HCT116 (cell line): ENCODE measurements at regions not wholly inside any gene's neighbourhood (a gene's known extent, or its start where the extent isn't known, plus 50 kb on each side); places are given as distances from the start of the nearest gene placed in this dataset.

ENCODE experiments used
- ATAC-seq: fragments of 200-7000 bp; cut with Tn5 transposase; 2 replicates; pipeline ENCODE4 v1.9.1; 2020; ENCODE audit warnings: mild to moderate bottlenecking, moderate library complexity
- BruUV-seq: library from RNA; stranded (reverse); fragments of 400-500 nt; replicated peaks from 2 replicates; lab custom pipeline; 2021; lab: Mats Ljungman, UMichigan
- CTCF ChIA-PET: fragments of 300-600 bp; sonication (Branson Sonifier 250); formaldehyde crosslinking; loops from one replicate; lab custom pipeline; 2021; ENCODE audit warnings: antibody characterized with exemption; lab: Charles Lee
- POLR2A ChIA-PET: fragments of 300-600, 350-600 bp; sonication (Branson Sonifier 250); formaldehyde crosslinking; loops from one replicate; lab custom pipeline; 2021; ENCODE audit warnings: antibody characterized with exemption; lab: Charles Lee
- RAD21 ChIA-PET, 2 experiments: fragments of 300-600 bp; sonication (Branson Sonifier 250); formaldehyde crosslinking; loops; one replicate each; lab custom pipeline; 2023; ENCODE audit warnings: low total read pairs in 2 of 2; ENCODE audit not compliant: uncharacterized antibody in 2 of 2, unreplicated experiment in 2 of 2, low non-redundant PET in 1 of 2; lab: Charles Lee
- DNase-seq: peaks from one replicate; pipeline ENCODE4 v3.0.0-alpha.2; 2010; ENCODE audit warnings: low read depth, low spot score
- H2AFZ ChIP-seq: fragments of 200-600 bp; shearing (Covaris generic), sonication (generic); 2 replicates; pipeline ENCODE4 v1.6.1; 2017; ENCODE audit warnings: low read depth, mixed run types, mixed read lengths, antibody characterized with exemption, low read length; ENCODE audit not compliant: poor library complexity, severe bottlenecking
- H3K27ac ChIP-seq: 2 replicates; pipeline ENCODE4 v1.5.1; 2012; ENCODE audit warnings: low read depth, low read length
- H3K27me3 ChIP-seq: fragments of 200-600 bp; sonication (generic); 2 replicates; pipeline ENCODE4 v1.6.1; 2016; ENCODE audit warnings: mixed run types, low read length, mixed read lengths; ENCODE audit not compliant: insufficient read depth
- H3K36me3 ChIP-seq, 2 experiments: fragments of 200-500 bp in 1 of 2; fragments of 200-600 bp in 1 of 2; sonication (Bioruptor generic) in 1 of 2; sonication (generic) in 1 of 2; 2 replicates each; pipeline versions ENCODE4 v1.5.1 to v1.6.1; 2014 to 2016; ENCODE audit warnings: low read length in 2 of 2, inconsistent platforms in 1 of 2, mixed read lengths in 1 of 2, mixed run types in 1 of 2; ENCODE audit not compliant: insufficient read depth in 2 of 2, control insufficient read depth in 1 of 2
- H3K4me1 ChIP-seq, 2 experiments: fragments of 200-600 bp in 1 of 2; sonication (generic) in 1 of 2; 2 replicates each; pipeline versions ENCODE4 v1.5.1 to v1.6.1; 2012 to 2017; ENCODE audit warnings: low read length in 2 of 2, inconsistent platforms in 1 of 2, mild to moderate bottlenecking in 1 of 2, mixed read lengths in 1 of 2, mixed run types in 1 of 2, moderate library complexity in 1 of 2; ENCODE audit not compliant: insufficient read depth in 2 of 2, control insufficient read depth in 1 of 2
- H3K4me2 ChIP-seq: fragments of 200-600 bp; sonication (generic); 2 replicates; pipeline ENCODE4 v1.6.1; 2017; ENCODE audit warnings: mixed run types, low read length, mixed read lengths
- H3K4me3 ChIP-seq, 2 experiments: fragments of 200-600 bp in 1 of 2; sonication (generic) in 1 of 2; replicated peaks in 1 of 2; 2 replicates each; pipeline ENCODE4 v1.5.1; 2011 to 2016; ENCODE audit warnings: low read length in 2 of 2, control low read depth in 1 of 2, low read depth in 1 of 2, mild to moderate bottlenecking in 1 of 2, mixed read lengths in 1 of 2, mixed run types in 1 of 2
- H3K79me2 ChIP-seq: fragments of 200-600 bp; sonication (generic); 2 replicates; pipeline ENCODE4 v1.6.1; 2017; ENCODE audit warnings: mild to moderate bottlenecking, mixed run types, low read length, moderate library complexity, mixed read lengths; ENCODE audit not compliant: insufficient read depth
- H3K9ac ChIP-seq: fragments of 200-600 bp; sonication (generic); 2 replicates; pipeline ENCODE4 v1.6.1; 2016; ENCODE audit warnings: low read length, mixed read lengths
- H3K9me2 ChIP-seq: fragments of 200-600 bp; sonication (generic), shearing (Covaris generic); 2 replicates; pipeline ENCODE4 v1.6.1; 2017; ENCODE audit warnings: mixed run types, mild to moderate bottlenecking, moderate library complexity; ENCODE audit not compliant: insufficient read depth
- H3K9me3 ChIP-seq, 2 experiments: fragments of 200-500 bp in 1 of 2; fragments of 200-600 bp in 1 of 2; sonication (Bioruptor generic) in 1 of 2; sonication (generic) in 1 of 2; 2 replicates each; pipeline ENCODE4 v1.6.1; 2014 to 2017; ENCODE audit warnings: low read length in 2 of 2, mixed read lengths in 2 of 2, inconsistent platforms in 1 of 2, low read depth in 1 of 2, mild to moderate bottlenecking in 1 of 2, mixed run types in 1 of 2, moderate library complexity in 1 of 2; ENCODE audit not compliant: control insufficient read depth in 1 of 2, insufficient read depth in 1 of 2
- H4K20me1 ChIP-seq: fragments of 200-600 bp; sonication (generic), shearing (Covaris generic); 2 replicates; pipeline ENCODE4 v1.6.1; 2017; ENCODE audit warnings: mixed run types, mild to moderate bottlenecking, moderate library complexity; ENCODE audit not compliant: insufficient read depth
- EZH2 ChIP-seq: fragments of 200-600 bp; sonication (generic); IDR thresholded peaks from 2 replicates; pipeline ENCODE4 v1.6.1; 2017; ENCODE audit warnings: antibody characterized with exemption, mixed run types
- FOSL1 ChIP-seq: IDR thresholded peaks from 2 replicates; pipeline ENCODE4 v1.6.1; 2012; ENCODE audit warnings: low read depth
- JUND ChIP-seq: IDR thresholded peaks from 2 replicates; pipeline ENCODE4 v1.6.1; 2012
- MAX ChIP-seq: IDR thresholded peaks from 2 replicates; pipeline ENCODE4 v1.6.1; 2012
- POLR2A ChIP-seq: IDR thresholded peaks from 2 replicates; pipeline ENCODE4 v1.7.0; 2011; ENCODE audit warnings: borderline replicate concordance; ENCODE audit not compliant: insufficient read depth, insufficient read length; ENCODE audit errors: extremely low read depth
- SIN3A ChIP-seq: IDR thresholded peaks from 2 replicates; pipeline ENCODE4 v1.6.1; 2012; ENCODE audit warnings: low read depth
- SP1 ChIP-seq: IDR thresholded peaks from 2 replicates; pipeline ENCODE4 v1.6.1; 2012; ENCODE audit warnings: low read depth
- SRF ChIP-seq: IDR thresholded peaks from 2 replicates; pipeline ENCODE4 v1.6.1; 2012; ENCODE audit warnings: low read depth
- intact Hi-C: fragments of 100-400 bp; cut with micrococcal nuclease; formaldehyde crosslinking; loops from 2 replicates; pipeline ENCODE4 v1.10.0; 2022

GRCh38 chr15:95897651-95898050 lies 432.8 kb upstream of the NR2F2 start:
- ATAC-seq (no peak), DNase-seq (no peak)
- H3K27ac ChIP-seq = no peak overlapping the region
- TF ChIP-seq POLR2A (no peak), EZH2 (no peak), SIN3A (no peak), SRF (no peak), SP1 (no peak), MAX (no peak), JUND (no peak)
- no peak overlapping the region for H3K9ac ChIP-seq
- no peaks in the 10 kb centered on the region for H3K9me2 ChIP-seq
- BruUV-seq = no TSS peak
- intact Hi-C loops = no loop called here
- no peak overlapping the region for H3K4me2 ChIP-seq
- POLR2A ChIA-PET = no interaction called here
- H3K9me3 ChIP-seq = no peaks in the 10 kb centered on the region
- H3K36me3 ChIP-seq = no peaks in the 10 kb centered on the region
- H3K79me2 ChIP-seq = no peaks in the 10 kb centered on the region
- H2AFZ ChIP-seq = no peak overlapping the region
- no peak overlapping the region for H3K4me3 ChIP-seq
- CTCF ChIA-PET = no interaction called here
- RAD21 ChIA-PET = no interaction called here
- no peaks in the 10 kb centered on the region for H3K4me1 ChIP-seq
- no peaks in the 10 kb centered on the region for H3K27me3 ChIP-seq
- no peaks in the 10 kb centered on the region for H4K20me1 ChIP-seq

GRCh38 chr15:95898761-95899160 lies 431.7 kb upstream of the NR2F2 start:
- ChIA-PET POLR2A (no interaction called here), RAD21 (no interaction called here), CTCF (no interaction called here)
- no peaks in the 10 kb centered on the region for H3K9me3 ChIP-seq
- no peaks in the 10 kb centered on the region for H4K20me1 ChIP-seq
- no peaks in the 10 kb centered on the region for H3K79me2 ChIP-seq
- no peaks in the 10 kb centered on the region for H3K27me3 ChIP-seq
- no peaks in the 10 kb centered on the region for H3K36me3 ChIP-seq
- intact Hi-C loops = no loop called here
- no peak overlapping the region for H3K9ac ChIP-seq
- BruUV-seq = no TSS peak
- TF ChIP-seq FOSL1 = no peak
- no peak for ATAC-seq
- no peak overlapping the region for H3K27ac ChIP-seq
- H3K9me2 ChIP-seq = no peaks in the 10 kb centered on the region
- DNase-seq = no peak
- no peaks in the 10 kb centered on the region for H3K4me1 ChIP-seq
- H3K4me2 ChIP-seq = no peak overlapping the region
- no peak overlapping the region for H3K4me3 ChIP-seq
- no peak overlapping the region for H2AFZ ChIP-seq
